Neural cell (in vitro differentiated cells): ENCODE measurements at regions not wholly inside any gene's neighbourhood (a gene's known extent, or its start where the extent isn't known, plus 50 kb on each side); places are given as distances from the start of the nearest gene placed in this dataset.

ENCODE experiments used
- H2AFZ ChIP-seq: fragments of 200-600, 300-800 bp; sonication (generic), shearing (Covaris generic); 2 replicates; pipeline ENCODE4 v1.6.0; 2014; ENCODE audit warnings: low read depth, mild to moderate bottlenecking, antibody characterized with exemption, low read length, moderate library complexity
- H3F3A ChIP-seq: fragments of 200-600 bp; shearing (Covaris generic); 2 replicates; pipeline ENCODE4 v1.6.1; 2016; ENCODE audit warnings: mild to moderate bottlenecking, moderate library complexity, mixed read lengths, antibody characterized with exemption, low read length; ENCODE audit not compliant: insufficient read depth, poor library complexity, severe bottlenecking
- H3K27ac ChIP-seq: fragments of 200-600, 300-800 bp; sonication (generic), shearing (Covaris generic); 2 replicates; pipeline ENCODE4 v1.5.1; 2014; ENCODE audit warnings: mild to moderate bottlenecking, low read length, moderate library complexity
- H3K27me3 ChIP-seq: fragments of 300-800, 200-600 bp; sonication (generic), shearing (Covaris generic); 2 replicates; pipeline ENCODE4 v1.6.0; 2014; ENCODE audit warnings: mild to moderate bottlenecking, low read depth, low read length, moderate library complexity; ENCODE audit not compliant: insufficient read depth
- H3K36me3 ChIP-seq: fragments of 300-800, 200-600 bp; sonication (generic), shearing (Covaris generic); 2 replicates; pipeline ENCODE4 v1.5.1; 2014; ENCODE audit warnings: mild to moderate bottlenecking, antibody characterized with exemption, low read length, moderate library complexity; ENCODE audit not compliant: insufficient read depth
- H3K4me2 ChIP-seq: fragments of 300-800, 200-600 bp; sonication (generic), shearing (Covaris generic); 2 replicates; pipeline ENCODE4 v1.6.0; 2014; ENCODE audit warnings: mild to moderate bottlenecking, low read length
- H3K4me3 ChIP-seq: fragments of 300-800, 200-600 bp; sonication (generic), shearing (Covaris generic); 2 replicates; pipeline ENCODE4 v1.5.1; 2014; ENCODE audit warnings: mild to moderate bottlenecking, low read length, moderate library complexity
- H3K79me2 ChIP-seq: fragments of 200-600 bp; shearing (Covaris generic); replicated peaks from 2 replicates; pipeline ENCODE4 v1.6.0; 2014; ENCODE audit warnings: mild to moderate bottlenecking, low read length, moderate library complexity; ENCODE audit not compliant: insufficient read depth
- H3K9ac ChIP-seq: fragments of 300-800, 200-600 bp; sonication (generic), shearing (Covaris generic); 2 replicates; pipeline ENCODE4 v1.6.1; 2016; ENCODE audit warnings: mild to moderate bottlenecking, low read length, mixed read lengths
- H3K9me2 ChIP-seq: fragments of 200-600 bp; shearing (Covaris generic); 2 replicates; pipeline ENCODE4 v1.6.1; 2016; ENCODE audit warnings: mild to moderate bottlenecking, low read length, mixed read lengths; ENCODE audit not compliant: insufficient read depth
- H3K9me3 ChIP-seq: fragments of 200-600, 300-800 bp; sonication (generic), shearing (Covaris generic); 2 replicates; pipeline ENCODE4 v1.6.1; 2016; ENCODE audit warnings: mild to moderate bottlenecking, mixed run types, low read length, moderate library complexity, mixed read lengths
- H4K20me1 ChIP-seq: fragments of 200-600 bp; shearing (Covaris generic); 2 replicates; pipeline ENCODE4 v1.6.1; 2016; ENCODE audit warnings: mild to moderate bottlenecking, mixed run types; ENCODE audit not compliant: insufficient read depth
- CTCF ChIP-seq: fragments of 450-650 bp; IDR thresholded peaks from 2 replicates; pipeline ENCODE4 v1.5.1; 2014; ENCODE audit warnings: antibody characterized with exemption, mild to moderate bottlenecking, moderate library complexity; ENCODE audit not compliant: poor library complexity, severe bottlenecking
- EP300 ChIP-seq: fragments of 450-650 bp; conservative IDR thresholded peaks from 2 replicates; pipeline ENCODE4 v1.6.1; 2014; ENCODE audit warnings: antibody characterized with exemption, mild to moderate bottlenecking, moderate library complexity; ENCODE audit not compliant: poor library complexity, severe bottlenecking
- EZH2 ChIP-seq: fragments of 200-600, 300-800 bp; shearing (Covaris generic), sonication (generic); IDR thresholded peaks from 2 replicates; pipeline ENCODE4 v1.6.1; 2014; ENCODE audit warnings: antibody characterized with exemption, low read length, borderline replicate concordance, mild to moderate bottlenecking; ENCODE audit not compliant: insufficient read depth, poor library complexity, severe bottlenecking
- MXI1 ChIP-seq: fragments of 450-650 bp; conservative IDR thresholded peaks from 2 replicates; pipeline ENCODE4 v1.6.1; 2014; ENCODE audit warnings: antibody characterized with exemption, mild to moderate bottlenecking; ENCODE audit not compliant: poor library complexity, severe bottlenecking
- POLR2AphosphoS5 ChIP-seq: IDR thresholded peaks from 2 replicates; pipeline ENCODE4 v1.6.1; 2012
- RAD21 ChIP-seq: fragments of 450-650 bp; conservative IDR thresholded peaks from 2 replicates; pipeline ENCODE4 v1.6.1; 2014; ENCODE audit warnings: antibody characterized with exemption, mild to moderate bottlenecking, moderate library complexity
- REST ChIP-seq: IDR thresholded peaks from 2 replicates; pipeline ENCODE4 v1.6.1; 2012; ENCODE audit warnings: borderline replicate concordance
- SMC3 ChIP-seq: fragments of 450-650 bp; conservative IDR thresholded peaks from 2 replicates; pipeline ENCODE4 v1.6.1; 2014; ENCODE audit warnings: antibody characterized with exemption, mild to moderate bottlenecking, moderate library complexity; ENCODE audit not compliant: poor library complexity
- TAF1 ChIP-seq: IDR thresholded peaks from 2 replicates; pipeline ENCODE4 v1.6.1; 2012; ENCODE audit warnings: low read depth

GRCh38 chr6:168211681-168212080, 107.9 kb downstream of the DACT2 start:
- H2AFZ ChIP-seq, result no peak overlapping the region
- H3K79me2 ChIP-seq, result no peaks in the 10 kb centered on the region
- no peaks in the 10 kb centered on the region for H3K36me3 ChIP-seq
- no peaks in the 10 kb centered on the region for H3K9me2 ChIP-seq
- no peaks in the 10 kb centered on the region for H4K20me1 ChIP-seq
- H3F3A ChIP-seq, result no peaks in the 10 kb centered on the region
- H3K4me3 ChIP-seq, result no peak overlapping the region
- TF ChIP-seq POLR2AphosphoS5, result no peak
- TF ChIP-seq EZH2, result no peak
- no peak for TF ChIP-seq MXI1
- no peak for TF ChIP-seq REST
- TF ChIP-seq SMC3, result no peak
- no peak for TF ChIP-seq EP300
- TF ChIP-seq TAF1, result no peak
- TF ChIP-seq RAD21, result no peak
- TF ChIP-seq CTCF, result no peak
- H3K27me3 ChIP-seq, result no peaks in the 10 kb centered on the region
- H3K9ac ChIP-seq, result no peak overlapping the region
- no peaks in the 10 kb centered on the region for H3K9me3 ChIP-seq
- no peak overlapping the region for H3K27ac ChIP-seq
- H3K4me2 ChIP-seq, result no peak overlapping the region

DNA sequence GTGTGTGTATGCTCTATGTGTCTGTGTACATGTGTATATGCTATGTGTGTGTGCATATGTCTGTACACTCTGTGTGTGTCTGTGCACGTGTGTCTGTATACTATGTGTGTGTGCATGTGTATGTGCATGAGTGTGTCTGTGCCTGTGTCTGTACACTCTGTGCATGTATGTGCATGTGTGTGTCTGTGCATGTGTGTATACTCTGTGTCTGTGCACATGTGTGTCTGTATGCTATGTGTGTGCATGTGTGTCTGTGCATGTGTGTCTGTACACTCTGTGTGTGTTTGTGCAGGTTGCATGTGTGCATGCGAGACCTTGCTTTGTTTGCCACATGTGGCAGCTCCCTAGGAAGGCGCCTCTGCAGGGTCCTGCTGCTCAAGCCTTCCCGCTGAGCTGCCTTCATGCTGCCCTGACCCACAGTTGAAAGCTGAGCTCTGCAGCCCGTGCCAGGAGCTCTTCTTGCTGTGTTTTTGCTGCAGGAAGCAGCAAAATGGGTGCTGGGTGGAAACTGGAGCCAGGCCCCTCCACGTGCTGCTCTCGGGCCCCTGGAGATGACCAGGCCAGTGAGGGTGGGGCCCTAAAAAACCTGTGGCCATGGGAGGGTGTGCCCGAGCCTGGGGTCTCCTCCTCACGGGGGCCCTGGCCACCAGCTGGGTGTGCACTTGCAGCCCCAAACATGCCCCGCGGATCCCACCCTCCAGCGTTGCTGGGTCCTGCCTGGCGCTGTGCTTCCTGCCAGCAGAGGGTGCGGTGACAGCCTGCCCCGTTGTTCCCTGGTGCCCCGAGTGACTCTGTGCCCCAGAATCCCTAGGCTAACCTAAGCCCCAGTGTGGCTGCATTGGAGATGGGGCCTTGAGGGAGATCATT, 109.1 kb downstream of the DACT2 start:
- Histone ChIP-seq H3K79me2 (no peaks in the 10 kb centered on the region), H3K27ac (no peak overlapping the region)

More for the DNA sequence above, 109.1 kb downstream of the DACT2 start:
- no peak overlapping the region for H3K4me2 ChIP-seq
- H3K36me3 ChIP-seq, result no peaks in the 10 kb centered on the region
- no peaks in the 10 kb centered on the region for H3K27me3 ChIP-seq
- H2AFZ ChIP-seq, result no peak overlapping the region
- no peak overlapping the region for H3K9ac ChIP-seq
- H3F3A ChIP-seq, result no peaks in the 10 kb centered on the region
- H3K4me3 ChIP-seq, result no peak overlapping the region
- TF ChIP-seq EP300 (no peak), REST (no peak), POLR2AphosphoS5 (no peak), RAD21 (no peak), CTCF (no peak), EZH2 (no peak), TAF1 (no peak), SMC3 (no peak), MXI1 (no peak)
- H4K20me1 ChIP-seq, result no peaks in the 10 kb centered on the region
- no peaks in the 10 kb centered on the region for H3K9me2 ChIP-seq
- H3K9me3 ChIP-seq, result no peaks in the 10 kb centered on the region
